ENCODE measurements at regions not wholly inside any gene's neighbourhood (a gene's known extent, or its start where the extent isn't known, plus 50 kb on each side); places are given as distances from the start of the nearest gene placed in this dataset.
A peak's percentile ranks its signal among the peaks of the same experiment; 100 is the strongest.

- 33 to 52% methylated on average over 9 of the region's 9 CpGs for WGBS, 2 donors (ENCODE audit: low coverage in 1 of 2)
- H3K4me3 ChIP-seq, result no peak overlapping the region
Measured at GRCh38 chr11:122306831-122307391, 190.9 kb upstream of the BLID start.

GRCh38 chr11:122305426-122306320, 189.7 kb upstream of the BLID start:
- ATAC-seq, result no peak
- TF ChIP-seq POLR2AphosphoS5 (IDR thresholded peaks at IDR 0.05), result no peak
- no peak overlapping the region for H3K4me3 ChIP-seq
- no peaks in the 10 kb centered on the region for H3K36me3 ChIP-seq
- WGBS, 2 donors (ENCODE audit: low coverage in 1 of 2), result 27 to 32% methylated on average over 9 of the region's 9 CpGs
- no peaks in the 10 kb centered on the region for H3K27me3 ChIP-seq
- H3K4me1 ChIP-seq, result peaks cover 0 to 42% (median 5%) of the 10 kb centered on the region in 3 donors
- H3K9me3 ChIP-seq, result no peaks in the 10 kb centered on the region
- peak overlapping the region; percentile 39 to 52 (median 50) for H3K27ac ChIP-seq

More at GRCh38 chr11:122306831-122307391, 190.9 kb upstream of the BLID start:
- peaks cover 0 to 38% (median 5%) of the 10 kb centered on the region in 3 donors for H3K4me1 ChIP-seq
- no peak for ATAC-seq
- H3K9me3 ChIP-seq, result no peaks in the 10 kb centered on the region
- no peak for TF ChIP-seq EP300 (IDR thresholded peaks at IDR 0.05)
- peak overlapping the region in 2 of 4 donors; percentile 34 to 51 for H3K27ac ChIP-seq
- no peaks in the 10 kb centered on the region for H3K27me3 ChIP-seq
- no peaks in the 10 kb centered on the region for H3K36me3 ChIP-seq

GRCh38 chr11:122304973-122305372, 189.0 kb upstream of the BLID start:
- ATAC-seq, result no peak
- Histone ChIP-seq H3K4me1 (peaks cover 0 to 42% (median 5%) of the 10 kb centered on the region in 3 donors), H3K36me3 (no peaks in the 10 kb centered on the region), H3K9me3 (no peaks in the 10 kb centered on the region), H3K4me3 (no peak overlapping the region), H3K27me3 (no peaks in the 10 kb centered on the region), H3K27ac (peak overlapping the region; percentile 18 to 52 (median 45))
- TF ChIP-seq POLR2AphosphoS5 (IDR thresholded peaks at IDR 0.05) (no peak), POLR2A (IDR thresholded peaks at IDR 0.05) (no peak), EP300 (IDR thresholded peaks at IDR 0.05) (no peak), CTCF (IDR thresholded peaks at IDR 0.05) (no peak)
- WGBS, 2 donors (ENCODE audit: low coverage in 1 of 2), result 0 to 21% methylated on average over 1 of the region's 1 CpG

GRCh38 chr11:122304306-122304705, 188.3 kb upstream of the BLID start:
- no peaks in the 10 kb centered on the region for H3K36me3 ChIP-seq
- H3K9me3 ChIP-seq, result peaks cover 0 to under 1% (median 0%) of the 10 kb centered on the region in 3 donors
- H3K4me3 ChIP-seq, result no peak overlapping the region
- no peaks in the 10 kb centered on the region for H3K27me3 ChIP-seq
- H3K27ac ChIP-seq, result no peak overlapping the region
- TF ChIP-seq CTCF (IDR thresholded peaks at IDR 0.05), result no peak
- no peak for TF ChIP-seq POLR2AphosphoS5 (IDR thresholded peaks at IDR 0.05)
- no peak for TF ChIP-seq EP300 (IDR thresholded peaks at IDR 0.05)
- no peak for TF ChIP-seq POLR2A (IDR thresholded peaks at IDR 0.05)
- 44 to 81% methylated on average over 2 of the region's 2 CpGs for WGBS, 2 donors (ENCODE audit: low coverage in 1 of 2)
- no peak for ATAC-seq
- peaks cover 0 to 42% (median 5%) of the 10 kb centered on the region in 3 donors for H3K4me1 ChIP-seq

- H3K27ac ChIP-seq, result no peak overlapping the region
- no peak for ATAC-seq
- no peak overlapping the region for H3K4me3 ChIP-seq
- H3K36me3 ChIP-seq, result no peaks in the 10 kb centered on the region
- 64% methylated on average over 3 of the region's 3 CpGs for WGBS, 2 donors (ENCODE audit: low coverage in 1 of 2)
- TF ChIP-seq EP300 (IDR thresholded peaks at IDR 0.05), result no peak
- TF ChIP-seq CTCF (IDR thresholded peaks at IDR 0.05), result no peak
- no peak for TF ChIP-seq POLR2A (IDR thresholded peaks at IDR 0.05)
- TF ChIP-seq POLR2AphosphoS5 (IDR thresholded peaks at IDR 0.05), result no peak
- H3K9me3 ChIP-seq, result peaks cover 0 to 21% (median 0%) of the 10 kb centered on the region in 3 donors
- H3K27me3 ChIP-seq, result no peaks in the 10 kb centered on the region
- H3K4me1 ChIP-seq, result no peaks in the 10 kb centered on the region
Measured at GRCh38 chr11:122294041-122294440, 178.0 kb upstream of the BLID start.
